T-cell (primary cell): ENCODE measurements at regions not wholly inside any gene's neighbourhood (a gene's known extent, or its start where the extent isn't known, plus 50 kb on each side); places are given as distances from the start of the nearest gene placed in this dataset.

Experiments
- ATAC-seq, 4 experiments: fragments of 200-7000 bp in 3 of 4; fragments of 150-1000 bp in 1 of 4; cut with Tn5 transposase; replicated peaks in 1 of 4; 1 replicate in 3 of 4; 2 replicates in 1 of 4; pipeline ENCODE4 v1.10.0; 2021; ENCODE audit warnings: moderate library complexity in 3 of 4, mild to moderate bottlenecking in 2 of 4, moderate number of reproducible peaks in 1 of 4
- CTCF ChIA-PET, 2 donors: fragments of 300-600 bp; sonication (Branson Sonifier 250); formaldehyde crosslinking; loops; one replicate each; lab custom pipeline; 2022; ENCODE audit warnings: antibody characterized with exemption in 2 of 2; lab: Charles Lee
- POLR2A ChIA-PET, 2 donors: fragments of 300-600 bp; sonication (Branson Sonifier 250); formaldehyde crosslinking; loops; one replicate each; lab custom pipeline; 2022; ENCODE audit warnings: antibody characterized with exemption in 2 of 2; lab: Charles Lee
- DNase-seq, 35 experiments: peaks; one replicate each; pipeline versions ENCODE4 v3.0.0 to v3.0.0-alpha.2; 2013 to 2023
- H3K27ac ChIP-seq: one replicate; pipeline ENCODE4 v1.5.1; 2013; ENCODE audit warnings: low read length
- H3K27me3 ChIP-seq, 2 experiments: replicated peaks in 1 of 2; 1 replicate in 1 of 2; 2 replicates in 1 of 2; pipeline versions ENCODE4 v1.6.1 to v1.7.0; 2013; ENCODE audit warnings: low read length in 1 of 2, mixed read lengths in 1 of 2; ENCODE audit not compliant: control insufficient read depth in 2 of 2, insufficient read depth in 2 of 2; ENCODE audit errors: extremely low read depth in 1 of 2
- H3K36me3 ChIP-seq, 2 donors: 1 replicate in 1 of 2; 2 replicates in 1 of 2; pipeline versions ENCODE4 v1.6.1 to v1.7.0; 2013; ENCODE audit warnings: low read length in 1 of 2; ENCODE audit not compliant: control insufficient read depth in 2 of 2, insufficient read depth in 1 of 2; ENCODE audit errors: extremely low read depth in 1 of 2
- H3K4me1 ChIP-seq, 2 experiments: 1 replicate in 1 of 2; 2 replicates in 1 of 2; pipeline versions ENCODE4 v1.6.1 to v1.7.0; 2013; ENCODE audit warnings: low read length in 2 of 2, mixed read lengths in 1 of 2; ENCODE audit not compliant: insufficient read depth in 2 of 2, control insufficient read depth in 1 of 2; ENCODE audit errors: extremely low read depth in 1 of 2
- H3K4me3 ChIP-seq, 2 donors: 1 replicate in 1 of 2; 2 replicates in 1 of 2; pipeline versions ENCODE4 v1.5.1 to v1.7.0; 2013; ENCODE audit warnings: mild to moderate bottlenecking in 2 of 2, low read length in 1 of 2, moderate library complexity in 1 of 2; ENCODE audit not compliant: control insufficient read depth in 1 of 2; ENCODE audit errors: extremely low read depth in 1 of 2
- H3K9me3 ChIP-seq: 2 replicates; pipeline ENCODE4 v1.7.0; 2013
- H3K27ac Mint-ChIP-seq, 2 donors: one replicate each; pipeline ENCODE4 v1.8.0; 2020 to 2021; ENCODE audit warnings: mild to moderate bottlenecking in 2 of 2, mixed read lengths in 2 of 2
- H3K27me3 Mint-ChIP-seq, 2 donors: one replicate each; pipeline ENCODE4 v1.8.0; 2021 to 2022; ENCODE audit warnings: mixed read lengths in 2 of 2
- H3K36me3 Mint-ChIP-seq: one replicate; pipeline ENCODE4 v1.8.0; 2021; ENCODE audit warnings: mixed read lengths
- H3K4me1 Mint-ChIP-seq, 3 donors: one replicate each; pipeline ENCODE4 v1.8.0; 2020 to 2022; ENCODE audit warnings: mixed read lengths in 3 of 3, mild to moderate bottlenecking in 1 of 3
- H3K4me3 Mint-ChIP-seq, 3 donors: one replicate each; pipeline ENCODE4 v1.8.0; 2020 to 2022; ENCODE audit warnings: mild to moderate bottlenecking in 3 of 3, mixed read lengths in 3 of 3, moderate library complexity in 3 of 3
- H3K9me3 Mint-ChIP-seq, 3 donors: one replicate each; pipeline ENCODE4 v1.8.0; 2020 to 2022; ENCODE audit warnings: mixed read lengths in 3 of 3
- WGBS: methylation state at CpG from one replicate; pipeline ENCODE4 v1.1.5; 2013; ENCODE audit warnings: missing lambda C conversion rate; ENCODE audit not compliant: insufficient coverage; 5-methylcytosine and 5-hydroxymethylcytosine counted together

- Mint-ChIP-seq H3K9me3 (peaks cover 0 to 22% (median 0%) of the 10 kb centered on the region in 3 donors), H3K4me3 (no peak overlapping the region), H3K4me1 (no peaks in the 10 kb centered on the region), H3K27ac (no peak overlapping the region), H3K36me3 (no peaks in the 10 kb centered on the region), H3K27me3 (peaks cover 0 to 6% of the 10 kb centered on the region in 2 donors)
- no peaks in the 10 kb centered on the region for H3K27me3 ChIP-seq
- H3K4me1 ChIP-seq = no peaks in the 10 kb centered on the region
- H3K27ac ChIP-seq = no peak overlapping the region
- H3K4me3 ChIP-seq = no peak overlapping the region
- CTCF ChIA-PET = no interaction called here
- DNase-seq = no peak
- H3K36me3 ChIP-seq = no peaks in the 10 kb centered on the region
- no peaks in the 10 kb centered on the region for H3K9me3 ChIP-seq
- POLR2A ChIA-PET = no interaction called here
- 72% methylated on average over 2 of the region's 4 CpGs for WGBS
- ATAC-seq = no peak
These were observed 451.3 kb downstream of the NTRK3 start for GRCh38 chr15:87805117-87805820.

- H3K27ac Mint-ChIP-seq = no peak overlapping the region
- CTCF ChIA-PET = no interaction called here
- H3K4me1 Mint-ChIP-seq = no peaks in the 10 kb centered on the region
- H3K36me3 ChIP-seq = no peaks in the 10 kb centered on the region
- H3K9me3 Mint-ChIP-seq = peaks cover 0 to 22% (median 0%) of the 10 kb centered on the region in 3 donors
- POLR2A ChIA-PET = no interaction called here
- H3K27ac ChIP-seq = no peak overlapping the region
- no peaks in the 10 kb centered on the region for H3K4me1 ChIP-seq
- H3K4me3 ChIP-seq = no peak overlapping the region
- H3K27me3 ChIP-seq = no peaks in the 10 kb centered on the region
- peaks cover 0 to 6% of the 10 kb centered on the region in 2 donors for H3K27me3 Mint-ChIP-seq
- no peak overlapping the region for H3K4me3 Mint-ChIP-seq
- DNase-seq (no peak), ATAC-seq (no peak)
- no peaks in the 10 kb centered on the region for H3K9me3 ChIP-seq
- no peaks in the 10 kb centered on the region for H3K36me3 Mint-ChIP-seq
These were observed 452.1 kb downstream of the NTRK3 start for GRCh38 chr15:87804451-87804850.

- Histone ChIP-seq H3K27me3 (no peaks in the 10 kb centered on the region), H3K27ac (no peak overlapping the region), H3K36me3 (no peaks in the 10 kb centered on the region), H3K4me3 (no peak overlapping the region), H3K4me1 (no peaks in the 10 kb centered on the region), H3K9me3 (no peaks in the 10 kb centered on the region)
- ChIA-PET POLR2A (no interaction called here), CTCF (no interaction called here)
- H3K9me3 Mint-ChIP-seq = peaks cover 0 to 8% (median 0%) of the 10 kb centered on the region in 3 donors
- no peak overlapping the region for H3K4me3 Mint-ChIP-seq
- WGBS = no CpG with 5 or more reads among the region's 2 CpGs
- no peaks in the 10 kb centered on the region for H3K36me3 Mint-ChIP-seq
- H3K27ac Mint-ChIP-seq = no peak overlapping the region
- DNase-seq = no peak
- no peak for ATAC-seq
- no peaks in the 10 kb centered on the region for H3K4me1 Mint-ChIP-seq
- peaks cover 0 to 6% of the 10 kb centered on the region in 2 donors for H3K27me3 Mint-ChIP-seq
These were observed 456.7 kb downstream of the NTRK3 start for GRCh38 chr15:87799838-87800237.

- no peaks in the 10 kb centered on the region for H3K27me3 ChIP-seq
- WGBS = no CpG with 5 or more reads among the region's 3 CpGs
- no peak overlapping the region for H3K27ac ChIP-seq
- ATAC-seq (no peak), DNase-seq (no peak)
- Mint-ChIP-seq H3K27me3 (peaks cover 0 to 6% of the 10 kb centered on the region in 2 donors), H3K9me3 (peaks cover 0 to 8% (median 0%) of the 10 kb centered on the region in 3 donors), H3K27ac (no peak overlapping the region), H3K4me1 (no peaks in the 10 kb centered on the region), H3K4me3 (no peak overlapping the region), H3K36me3 (no peaks in the 10 kb centered on the region)
- ChIA-PET CTCF (no interaction called here), POLR2A (no interaction called here)
- H3K9me3 ChIP-seq = no peaks in the 10 kb centered on the region
- no peak overlapping the region for H3K4me3 ChIP-seq
- no peaks in the 10 kb centered on the region for H3K4me1 ChIP-seq
- no peaks in the 10 kb centered on the region for H3K36me3 ChIP-seq
These were observed 457.1 kb downstream of the NTRK3 start for GRCh38 chr15:87799428-87799827.

- Histone ChIP-seq H3K27ac (no peak overlapping the region), H3K4me3 (no peak overlapping the region), H3K36me3 (no peaks in the 10 kb centered on the region), H3K27me3 (no peaks in the 10 kb centered on the region), H3K4me1 (no peaks in the 10 kb centered on the region), H3K9me3 (no peaks in the 10 kb centered on the region)
- no peak for ATAC-seq
- no peaks in the 10 kb centered on the region for H3K36me3 Mint-ChIP-seq
- ChIA-PET CTCF (no interaction called here), POLR2A (no interaction called here)
- H3K4me3 Mint-ChIP-seq = no peak overlapping the region
- H3K27ac Mint-ChIP-seq = no peak overlapping the region
- H3K9me3 Mint-ChIP-seq = peaks cover 0 to 4% (median 0%) of the 10 kb centered on the region in 3 donors
- no peak for DNase-seq
- no peaks in the 10 kb centered on the region for H3K27me3 Mint-ChIP-seq
- H3K4me1 Mint-ChIP-seq = no peaks in the 10 kb centered on the region
- 80% methylated on average over 2 of the region's 4 CpGs for WGBS
These were observed 462.8 kb downstream of the NTRK3 start for GRCh38 chr15:87793725-87794124.

- Histone ChIP-seq H3K27me3 (no peaks in the 10 kb centered on the region), H3K27ac (no peak overlapping the region), H3K4me3 (no peak overlapping the region), H3K4me1 (no peaks in the 10 kb centered on the region), H3K36me3 (no peaks in the 10 kb centered on the region), H3K9me3 (no peaks in the 10 kb centered on the region)
- Mint-ChIP-seq H3K27ac (no peak overlapping the region), H3K9me3 (peaks cover 0 to 4% (median 0%) of the 10 kb centered on the region in 3 donors), H3K4me1 (no peaks in the 10 kb centered on the region), H3K36me3 (no peaks in the 10 kb centered on the region), H3K27me3 (no peaks in the 10 kb centered on the region), H3K4me3 (no peak overlapping the region)
- ChIA-PET POLR2A (no interaction called here), CTCF (interaction anchor here in 1 of 2 donors (0.8 kb wide), 1 partner anchor 365 kb away, joined by 7 read pairs; no protein-coding TSS in a partner anchor)
- 50% methylated on average over 1 of the region's 6 CpGs for WGBS
- no peak for ATAC-seq
- DNase-seq = no peak
These were observed 464.1 kb downstream of the NTRK3 start for GRCh38 chr15:87792250-87793040.
